Panc1 (cell line): ENCODE measurements at regions not wholly inside any gene's neighbourhood (a gene's known extent, or its start where the extent isn't known, plus 50 kb on each side); places are given as distances from the start of the nearest gene placed in this dataset.

Experiments
- ATAC-seq: fragments of 200-7000 bp; cut with Tn5 transposase; 2 replicates; pipeline ENCODE4 v1.9.1; 2020; ENCODE audit warnings: mild to moderate bottlenecking, moderate library complexity
- BruUV-seq: library from RNA; stranded (reverse); fragments of 400-500 nt; replicated peaks from 2 replicates; lab custom pipeline; 2021; lab: Mats Ljungman, UMichigan
- CTCF ChIA-PET: fragments of 300-600 bp; sonication (Branson Sonifier 250); formaldehyde crosslinking; loops from one replicate; lab custom pipeline; 2022; ENCODE audit warnings: antibody characterized with exemption; lab: Charles Lee
- POLR2A ChIA-PET: fragments of 300-600 bp; sonication (Branson Sonifier 250); formaldehyde crosslinking; loops from one replicate; lab custom pipeline; 2022; ENCODE audit warnings: antibody characterized with exemption; lab: Charles Lee
- DNase-seq: peaks from one replicate; pipeline ENCODE4 v3.0.0-alpha.2; 2010; ENCODE audit warnings: low read depth, low spot score
- H3K27ac ChIP-seq: 2 replicates; pipeline ENCODE4 v1.5.1; 2011; ENCODE audit warnings: mild to moderate bottlenecking, low read length, inconsistent platforms
- H3K27me3 ChIP-seq: fragments of 200-500 bp; sonication (Bioruptor generic); 2 replicates; pipeline ENCODE4 v1.6.0; 2014; ENCODE audit warnings: low read length, inconsistent platforms; ENCODE audit not compliant: control insufficient read depth, insufficient read depth
- H3K36me3 ChIP-seq: fragments of 200-500 bp; sonication (Bioruptor generic); 2 replicates; pipeline ENCODE4 v1.5.1; 2014; ENCODE audit warnings: inconsistent platforms, mild to moderate bottlenecking, low read length, moderate library complexity; ENCODE audit not compliant: control insufficient read depth, insufficient read depth
- H3K4me1 ChIP-seq: 2 replicates; pipeline ENCODE4 v1.5.1; 2011; ENCODE audit warnings: inconsistent platforms, mild to moderate bottlenecking, low read length, moderate library complexity; ENCODE audit not compliant: control insufficient read depth, insufficient read depth
- H3K4me3 ChIP-seq, 2 experiments: 2 replicates each; pipeline ENCODE4 v1.5.1; 2011 to 2012; ENCODE audit warnings: low read depth in 2 of 2, low read length in 2 of 2, mild to moderate bottlenecking in 2 of 2, inconsistent platforms in 1 of 2, moderate library complexity in 1 of 2
- H3K9me3 ChIP-seq: fragments of 200-500 bp; sonication (Bioruptor generic); 2 replicates; pipeline ENCODE4 v1.5.1; 2014; ENCODE audit warnings: low read depth, mild to moderate bottlenecking, inconsistent platforms, low read length, moderate library complexity; ENCODE audit not compliant: control insufficient read depth, insufficient read depth
- POLR2AphosphoS5 ChIP-seq: IDR thresholded peaks from 2 replicates; pipeline ENCODE4 v1.6.1; 2012; ENCODE audit warnings: mild to moderate bottlenecking, low read depth, low read length, moderate library complexity
- SIN3A ChIP-seq: IDR thresholded peaks from 2 replicates; pipeline ENCODE4 v1.6.1; 2012; ENCODE audit warnings: low read depth, mild to moderate bottlenecking, low read length, moderate library complexity, borderline replicate concordance; ENCODE audit not compliant: insufficient read depth
- TCF7L2 ChIP-seq: IDR thresholded peaks from 2 replicates; pipeline ENCODE4 v1.6.1; 2011; ENCODE audit warnings: mild to moderate bottlenecking, low read depth, low read length, inconsistent platforms
- in situ Hi-C: cut with HindIII; loops from 2 replicates; pipeline ENCODE4 v1.10.0; 2016; ENCODE audit warnings: low sequenced_read_pairs, low pct_unique_long_range_greater_than_20kb
- intact Hi-C: fragments of 100-400 bp; cut with micrococcal nuclease; formaldehyde crosslinking; loops from one replicate; pipeline ENCODE4 v1.10.0; 2022; ENCODE audit not compliant: unreplicated experiment
- TF ChIP-seq, protein P1 (sequence below): fragments of 450-650 bp; IDR thresholded peaks from 2 replicates; pipeline ENCODE4 v1.5.1; 2017; ENCODE audit warnings: mild to moderate bottlenecking
- TF ChIP-seq, protein P2 (sequence below), 2 experiments: IDR thresholded peaks; 2 replicates each; pipeline ENCODE4 v1.6.1; 2011 to 2012; ENCODE audit warnings: low read depth in 2 of 2, control low read depth in 1 of 2, low read length in 1 of 2, mild to moderate bottlenecking in 1 of 2, moderate library complexity in 1 of 2; ENCODE audit not compliant: insufficient read depth in 1 of 2

DNA sequence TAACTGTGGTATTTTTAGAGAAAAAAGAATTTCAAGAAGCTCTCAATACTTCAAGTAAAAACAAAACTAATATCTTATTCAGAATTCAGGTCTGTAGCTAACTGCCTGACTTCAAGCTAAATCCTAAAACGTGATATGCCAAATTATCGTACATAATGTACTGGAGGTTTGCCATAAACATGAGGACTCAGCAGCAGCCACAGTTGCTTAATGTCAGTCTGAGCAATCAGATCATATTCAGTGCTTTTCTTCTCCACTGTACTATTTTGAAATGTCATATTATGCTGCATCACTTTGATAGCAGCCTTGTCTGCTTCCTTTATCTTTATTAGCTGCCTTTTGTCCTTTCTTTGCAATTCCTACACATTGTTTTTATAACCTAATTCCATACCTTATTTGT is 265.1 kb upstream of the EDNRB start:
- intact Hi-C loops (no loop called here), in situ Hi-C loops (no loop called here)
- BruUV-seq = no TSS peak
- ChIA-PET POLR2A (no interaction called here), CTCF (no interaction called here)
- Histone ChIP-seq H3K27me3 (no peaks in the 10 kb centered on the region), H3K4me3 (no peak overlapping the region), H3K9me3 (no peaks in the 10 kb centered on the region), H3K4me1 (no peaks in the 10 kb centered on the region), H3K36me3 (no peaks in the 10 kb centered on the region), H3K27ac (no peak overlapping the region)
- TF ChIP-seq SIN3A (no peak), POLR2AphosphoS5 (no peak), TCF7L2 (no peak)
- TF ChIP-seq, protein P1, sequence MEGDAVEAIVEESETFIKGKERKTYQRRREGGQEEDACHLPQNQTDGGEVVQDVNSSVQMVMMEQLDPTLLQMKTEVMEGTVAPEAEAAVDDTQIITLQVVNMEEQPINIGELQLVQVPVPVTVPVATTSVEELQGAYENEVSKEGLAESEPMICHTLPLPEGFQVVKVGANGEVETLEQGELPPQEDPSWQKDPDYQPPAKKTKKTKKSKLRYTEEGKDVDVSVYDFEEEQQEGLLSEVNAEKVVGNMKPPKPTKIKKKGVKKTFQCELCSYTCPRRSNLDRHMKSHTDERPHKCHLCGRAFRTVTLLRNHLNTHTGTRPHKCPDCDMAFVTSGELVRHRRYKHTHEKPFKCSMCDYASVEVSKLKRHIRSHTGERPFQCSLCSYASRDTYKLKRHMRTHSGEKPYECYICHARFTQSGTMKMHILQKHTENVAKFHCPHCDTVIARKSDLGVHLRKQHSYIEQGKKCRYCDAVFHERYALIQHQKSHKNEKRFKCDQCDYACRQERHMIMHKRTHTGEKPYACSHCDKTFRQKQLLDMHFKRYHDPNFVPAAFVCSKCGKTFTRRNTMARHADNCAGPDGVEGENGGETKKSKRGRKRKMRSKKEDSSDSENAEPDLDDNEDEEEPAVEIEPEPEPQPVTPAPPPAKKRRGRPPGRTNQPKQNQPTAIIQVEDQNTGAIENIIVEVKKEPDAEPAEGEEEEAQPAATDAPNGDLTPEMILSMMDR = no peak
- TF ChIP-seq, protein P2, sequence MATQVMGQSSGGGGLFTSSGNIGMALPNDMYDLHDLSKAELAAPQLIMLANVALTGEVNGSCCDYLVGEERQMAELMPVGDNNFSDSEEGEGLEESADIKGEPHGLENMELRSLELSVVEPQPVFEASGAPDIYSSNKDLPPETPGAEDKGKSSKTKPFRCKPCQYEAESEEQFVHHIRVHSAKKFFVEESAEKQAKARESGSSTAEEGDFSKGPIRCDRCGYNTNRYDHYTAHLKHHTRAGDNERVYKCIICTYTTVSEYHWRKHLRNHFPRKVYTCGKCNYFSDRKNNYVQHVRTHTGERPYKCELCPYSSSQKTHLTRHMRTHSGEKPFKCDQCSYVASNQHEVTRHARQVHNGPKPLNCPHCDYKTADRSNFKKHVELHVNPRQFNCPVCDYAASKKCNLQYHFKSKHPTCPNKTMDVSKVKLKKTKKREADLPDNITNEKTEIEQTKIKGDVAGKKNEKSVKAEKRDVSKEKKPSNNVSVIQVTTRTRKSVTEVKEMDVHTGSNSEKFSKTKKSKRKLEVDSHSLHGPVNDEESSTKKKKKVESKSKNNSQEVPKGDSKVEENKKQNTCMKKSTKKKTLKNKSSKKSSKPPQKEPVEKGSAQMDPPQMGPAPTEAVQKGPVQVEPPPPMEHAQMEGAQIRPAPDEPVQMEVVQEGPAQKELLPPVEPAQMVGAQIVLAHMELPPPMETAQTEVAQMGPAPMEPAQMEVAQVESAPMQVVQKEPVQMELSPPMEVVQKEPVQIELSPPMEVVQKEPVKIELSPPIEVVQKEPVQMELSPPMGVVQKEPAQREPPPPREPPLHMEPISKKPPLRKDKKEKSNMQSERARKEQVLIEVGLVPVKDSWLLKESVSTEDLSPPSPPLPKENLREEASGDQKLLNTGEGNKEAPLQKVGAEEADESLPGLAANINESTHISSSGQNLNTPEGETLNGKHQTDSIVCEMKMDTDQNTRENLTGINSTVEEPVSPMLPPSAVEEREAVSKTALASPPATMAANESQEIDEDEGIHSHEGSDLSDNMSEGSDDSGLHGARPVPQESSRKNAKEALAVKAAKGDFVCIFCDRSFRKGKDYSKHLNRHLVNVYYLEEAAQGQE (IDR thresholded peaks at IDR 0.05; ENCODE audit: insufficient read depth in 1 of 2, low read depth in 2 of 2, low read length in 1 of 2) = no peak
- no peak for ATAC-seq
- no peak for DNase-seq

DNA sequence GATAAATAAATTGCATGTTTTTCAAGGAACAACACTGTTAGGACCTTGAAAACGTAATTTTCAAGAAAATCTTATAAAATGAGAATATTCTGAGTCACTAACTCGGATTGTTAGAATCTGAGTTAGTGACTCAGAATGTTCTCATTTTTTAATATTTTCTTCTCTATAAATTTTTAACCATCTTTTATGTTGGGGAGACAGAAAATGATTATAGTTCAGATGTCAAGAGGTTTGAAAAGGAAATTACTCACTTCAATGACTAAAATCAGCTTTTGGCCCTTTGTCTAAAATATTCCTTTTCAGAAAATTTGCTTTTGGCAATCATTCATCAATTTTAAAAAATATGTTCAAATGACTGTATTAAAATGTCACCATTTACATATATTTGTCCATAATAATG is 264.2 kb upstream of the EDNRB start:
- H3K27ac ChIP-seq = no peak overlapping the region
- no peaks in the 10 kb centered on the region for H3K36me3 ChIP-seq
- ChIA-PET CTCF (no interaction called here), POLR2A (no interaction called here)
- no peaks in the 10 kb centered on the region for H3K9me3 ChIP-seq
- DNase-seq = no peak
- TF ChIP-seq SIN3A (no peak), POLR2AphosphoS5 (no peak), TCF7L2 (no peak)
- TF ChIP-seq, protein P2 (IDR thresholded peaks at IDR 0.05; ENCODE audit: insufficient read depth in 1 of 2, low read depth in 2 of 2, low read length in 1 of 2) = no peak
- TF ChIP-seq, protein P1 = no peak
- H3K27me3 ChIP-seq = no peaks in the 10 kb centered on the region
- in situ Hi-C loops = no loop called here
- BruUV-seq = no TSS peak
- H3K4me1 ChIP-seq = no peaks in the 10 kb centered on the region
- ATAC-seq = no peak
- intact Hi-C loops = no loop called here
- H3K4me3 ChIP-seq = no peak overlapping the region
